Dedifferentiated amniotic fluid mesenchymal stem cell (primary cell): ENCODE measurements at regions not wholly inside any gene's neighbourhood (a gene's known extent, or its start where the extent isn't known, plus 50 kb on each side); places are given as distances from the start of the nearest gene placed in this dataset.

Source experiments
- DNase-seq: peaks from one replicate; pipeline ENCODE4 v3.0.0-alpha.2; 2016; ENCODE audit errors: extremely low spot score

DNA sequence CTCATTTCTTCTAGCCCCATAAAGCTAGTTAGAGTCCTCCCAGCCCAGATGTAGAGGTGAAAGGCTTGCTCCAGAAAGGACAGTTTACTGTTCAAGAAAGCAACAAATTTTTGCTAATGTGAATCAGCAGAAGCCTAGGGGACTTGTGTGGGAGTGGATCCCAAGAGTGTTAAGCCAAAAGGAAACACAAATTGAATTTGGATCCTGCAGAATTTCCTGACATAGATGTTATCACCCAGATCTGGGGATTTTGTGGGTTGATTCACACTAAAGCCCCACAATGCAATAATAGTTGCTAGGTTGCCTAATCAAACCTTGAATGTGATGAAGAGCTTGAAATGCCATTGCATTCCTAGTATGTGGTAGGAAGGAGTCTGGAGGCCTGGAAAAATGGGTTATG, 135.2 kb upstream of the HS3ST3A1 start:
- DNase-seq = no peak

- no peak for DNase-seq
Observed at GRCh38 chr17:13740686-13741085, 139.0 kb upstream of the HS3ST3A1 start.

- no peak for DNase-seq
Observed at GRCh38 chr17:13741744-13742143, 140.0 kb upstream of the HS3ST3A1 start.

DNA sequence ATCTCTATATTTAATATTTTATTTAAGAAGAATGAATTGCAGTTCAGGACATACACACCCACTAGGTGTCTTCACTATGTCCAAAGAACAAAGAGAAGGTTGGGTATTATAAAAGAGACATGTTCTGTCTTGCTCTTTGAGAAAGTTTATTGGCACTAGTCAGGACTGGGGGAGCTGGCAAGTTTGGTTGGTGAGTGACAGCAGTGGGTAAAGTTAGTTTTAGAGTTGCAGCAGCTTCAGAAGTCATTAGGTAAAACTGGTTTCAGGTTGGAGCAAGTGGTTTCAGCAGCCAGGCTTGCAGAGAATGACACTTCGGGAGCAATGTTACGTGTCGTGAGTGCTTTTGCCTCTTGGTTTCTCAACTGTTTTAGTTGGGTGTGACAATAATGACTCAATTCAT, 142.2 kb upstream of the HS3ST3A1 start:
- DNase-seq = no peak

DNA sequence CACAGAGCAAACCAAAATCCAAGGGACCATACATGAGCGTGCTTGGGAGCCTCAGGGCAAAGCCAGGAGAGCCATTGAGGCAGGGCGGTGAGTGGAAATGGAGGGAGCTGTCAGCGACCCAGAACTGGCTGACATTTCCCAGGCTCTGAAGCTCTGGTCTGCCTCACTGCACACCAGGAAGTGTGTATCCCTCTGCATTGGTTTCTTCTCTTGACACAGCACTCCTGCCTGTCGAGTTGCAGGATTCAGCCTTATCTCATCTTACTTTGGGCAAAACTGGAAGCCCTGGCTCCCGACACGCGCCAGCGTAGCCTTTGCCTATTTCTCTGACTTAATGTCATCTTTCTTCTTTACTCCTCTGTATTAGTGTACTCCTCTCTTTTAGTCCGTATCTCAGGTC, 144.7 kb upstream of the HS3ST3A1 start:
- DNase-seq = no peak

DNA sequence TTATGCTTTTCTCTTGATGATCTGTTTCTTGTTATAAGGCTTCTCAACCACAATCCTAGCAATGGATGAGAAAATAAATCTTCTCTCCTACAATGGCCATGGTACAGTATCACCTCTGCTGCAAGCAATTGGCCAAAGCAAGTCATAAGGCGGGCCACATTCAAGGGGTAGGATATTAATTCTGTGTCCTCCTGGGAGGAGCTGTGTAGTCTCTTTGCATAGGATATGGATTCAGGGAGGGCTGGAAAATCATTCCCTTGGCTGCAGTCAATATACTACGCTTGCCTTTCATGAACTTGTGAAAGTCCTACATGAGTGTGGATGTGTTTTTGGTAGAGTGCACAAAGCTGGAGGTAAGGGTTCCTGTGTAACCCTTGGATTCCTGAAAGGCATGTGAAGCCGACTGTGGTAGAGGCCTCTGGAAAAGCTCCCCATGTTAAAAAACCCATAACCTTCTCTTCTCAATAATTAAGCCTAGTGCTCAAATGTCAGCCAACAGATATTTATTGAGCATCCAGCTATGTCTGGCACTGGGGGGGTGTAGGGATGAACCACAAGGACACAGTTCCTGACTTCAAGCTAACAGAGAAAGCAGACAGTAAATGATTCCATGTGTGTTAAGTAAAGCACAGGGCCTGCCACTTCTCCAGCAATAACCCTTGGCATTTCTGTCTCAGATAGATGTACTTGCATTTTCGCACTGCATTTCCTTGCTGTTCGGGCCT, 147.6 kb upstream of the HS3ST3A1 start:
- DNase-seq = no peak

- DNase-seq = no peak
Observed at GRCh38 chr17:13749891-13750235, 148.1 kb upstream of the HS3ST3A1 start.

DNA sequence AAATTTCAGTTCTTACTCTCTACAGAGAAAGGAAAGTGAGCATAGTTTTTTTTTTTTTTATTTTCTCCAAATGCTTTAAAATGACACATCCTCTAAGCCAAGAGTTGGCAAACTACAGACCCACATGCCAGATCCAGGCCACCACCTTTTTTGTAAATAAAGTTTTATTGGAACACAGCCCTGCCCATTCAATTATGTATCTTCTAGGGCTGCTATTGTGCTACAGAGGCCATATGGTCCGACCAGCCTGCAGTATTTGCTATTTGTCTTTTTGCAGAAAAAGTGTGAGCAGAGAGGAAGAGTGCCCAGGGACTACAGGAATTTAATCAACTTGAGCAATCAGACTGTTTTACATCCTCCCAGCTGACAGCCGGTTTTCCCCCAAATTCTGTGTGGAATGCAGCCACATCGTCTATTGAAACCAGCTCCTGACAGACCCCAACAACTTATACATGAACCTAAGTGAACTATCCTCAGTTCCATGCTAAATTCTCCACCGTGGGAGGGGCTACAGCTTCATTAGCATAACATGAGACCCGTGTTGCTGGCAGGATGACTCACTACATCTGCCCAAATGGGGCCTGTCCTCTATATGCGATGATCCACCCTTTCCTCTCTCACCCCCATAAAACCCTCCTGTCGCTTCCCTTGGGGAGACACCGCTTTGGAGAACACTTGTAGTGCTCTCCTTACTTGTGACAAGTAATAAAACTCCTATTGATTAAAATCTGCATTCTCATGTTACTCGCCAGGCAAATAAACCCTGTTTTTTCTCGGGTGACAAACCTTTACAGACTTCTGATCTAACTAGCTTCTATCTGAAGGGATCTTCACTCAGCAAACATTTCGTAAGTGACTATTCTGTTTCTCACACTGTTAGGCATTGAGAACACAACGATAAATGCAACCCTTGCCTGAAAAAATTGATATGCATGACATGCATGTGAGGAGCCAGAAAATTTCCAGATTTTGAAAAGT, 149.4 kb upstream of the HS3ST3A1 start:
- no peak for DNase-seq

- DNase-seq = no peak
Observed at GRCh38 chr17:13753154-13753553, 151.4 kb upstream of the HS3ST3A1 start.

- no peak for DNase-seq
Observed at GRCh38 chr17:13753771-13754170, 152.0 kb upstream of the HS3ST3A1 start.

GRCh38 chr17:13755851-13756250, 154.1 kb upstream of the HS3ST3A1 start:
- no peak for DNase-seq

- DNase-seq = no peak
Observed at GRCh38 chr17:13756763-13757162, 155.0 kb upstream of the HS3ST3A1 start.

- no peak for DNase-seq
Observed at GRCh38 chr17:13757871-13758270, 156.1 kb upstream of the HS3ST3A1 start.

- no peak for DNase-seq
Observed at GRCh38 chr17:13759518-13760335, 158.0 kb upstream of the HS3ST3A1 start.

GRCh38 chr17:13761038-13761603, 159.4 kb upstream of the HS3ST3A1 start:
- DNase-seq = no peak

- DNase-seq = no peak
Observed at GRCh38 chr17:13765701-13766100, 164.0 kb upstream of the HS3ST3A1 start.

- no peak for DNase-seq
Observed at GRCh38 chr17:13770702-13771101, 169.0 kb upstream of the HS3ST3A1 start.

- DNase-seq = no peak
Observed at GRCh38 chr17:13775450-13775849, 173.7 kb upstream of the HS3ST3A1 start.

GRCh38 chr17:13776027-13776551, 174.4 kb upstream of the HS3ST3A1 start:
- DNase-seq = no peak

GRCh38 chr17:13777003-13777402, 175.3 kb upstream of the HS3ST3A1 start:
- DNase-seq = no peak

- DNase-seq = no peak
Observed at GRCh38 chr17:13784434-13785095, 182.8 kb upstream of the HS3ST3A1 start.
